Activated naive CD8-positive, alpha-beta T cell (primary cell): ENCODE measurements at regions not wholly inside any gene's neighbourhood (a gene's known extent, or its start where the extent isn't known, plus 50 kb on each side); places are given as distances from the start of the nearest gene placed in this dataset.

ENCODE experiments used
- H3K27ac Mint-ChIP-seq: one replicate; pipeline ENCODE4 v1.8.0; 2021; ENCODE audit warnings: mixed read lengths
- H3K27me3 Mint-ChIP-seq: one replicate; pipeline ENCODE4 v1.8.0; 2021; ENCODE audit warnings: mixed read lengths
- H3K36me3 Mint-ChIP-seq: one replicate; pipeline ENCODE4 v1.8.0; 2021; ENCODE audit warnings: mixed read lengths
- H3K4me1 Mint-ChIP-seq: one replicate; pipeline ENCODE4 v1.8.0; 2021; ENCODE audit warnings: low read depth, mixed read lengths
- H3K4me3 Mint-ChIP-seq: one replicate; pipeline ENCODE4 v1.8.0; 2021; ENCODE audit warnings: mild to moderate bottlenecking, mixed read lengths
- H3K9me3 Mint-ChIP-seq: one replicate; pipeline ENCODE4 v1.8.0; 2021; ENCODE audit warnings: low read depth, mixed read lengths

- Mint-ChIP-seq H3K36me3 (no peaks in the 10 kb centered on the region), H3K4me1 (no peaks in the 10 kb centered on the region), H3K27ac (no peak overlapping the region), H3K27me3 (no peaks in the 10 kb centered on the region), H3K9me3 (no peaks in the 10 kb centered on the region), H3K4me3 (no peak overlapping the region)
Measured at GRCh38 chr21:25039461-25040380, 567.6 kb downstream of the MRPL39 start.

DNA sequence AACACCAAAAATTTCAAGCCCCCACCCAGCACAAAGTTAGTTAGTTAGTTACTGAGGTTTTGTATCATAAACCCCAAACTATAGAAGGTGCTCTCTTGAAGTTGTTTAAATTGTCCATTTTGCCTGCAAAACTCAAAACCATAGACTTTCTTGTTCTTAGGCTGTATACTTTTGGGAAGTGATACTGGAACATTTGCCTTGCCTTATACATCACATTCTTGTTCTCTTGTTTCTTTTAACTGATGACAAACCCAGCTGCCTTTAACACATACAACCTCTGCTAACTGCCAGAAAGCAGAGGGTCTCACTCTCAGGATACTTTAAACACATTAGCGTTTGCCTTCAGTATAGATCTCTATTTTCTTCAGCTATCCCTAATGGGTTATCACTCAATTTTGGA is 570.5 kb downstream of the MRPL39 start:
- Mint-ChIP-seq H3K27me3 (no peaks in the 10 kb centered on the region), H3K4me1 (no peaks in the 10 kb centered on the region), H3K9me3 (no peaks in the 10 kb centered on the region), H3K27ac (no peak overlapping the region), H3K36me3 (no peaks in the 10 kb centered on the region), H3K4me3 (no peak overlapping the region)

GRCh38 chr21:25031750-25032149 is 575.5 kb downstream of the MRPL39 start:
- Mint-ChIP-seq H3K27ac (no peak overlapping the region), H3K27me3 (no peaks in the 10 kb centered on the region), H3K4me3 (no peak overlapping the region), H3K36me3 (no peaks in the 10 kb centered on the region), H3K9me3 (no peaks in the 10 kb centered on the region), H3K4me1 (no peaks in the 10 kb centered on the region)

DNA sequence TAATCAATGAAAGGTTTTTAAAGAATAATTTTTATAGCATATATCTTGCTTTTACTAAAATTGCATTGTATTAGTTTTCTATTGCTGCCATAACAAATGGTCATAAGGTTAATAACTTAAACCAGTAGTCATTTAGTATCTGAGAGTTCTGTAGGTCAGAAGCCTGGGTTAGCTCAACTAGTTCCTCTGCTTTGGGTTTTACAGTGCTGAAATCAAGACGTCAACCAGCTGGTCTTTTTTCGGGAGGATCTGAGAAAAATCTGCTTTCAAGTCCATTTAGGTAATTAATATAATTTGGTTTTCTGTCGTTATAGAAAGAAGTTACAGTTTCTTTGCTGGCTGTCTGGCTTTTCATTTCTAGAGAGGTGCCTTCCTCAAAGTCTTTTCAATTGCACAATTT is 577.7 kb downstream of the MRPL39 start:
- no peaks in the 10 kb centered on the region for H3K4me1 Mint-ChIP-seq

DNA sequence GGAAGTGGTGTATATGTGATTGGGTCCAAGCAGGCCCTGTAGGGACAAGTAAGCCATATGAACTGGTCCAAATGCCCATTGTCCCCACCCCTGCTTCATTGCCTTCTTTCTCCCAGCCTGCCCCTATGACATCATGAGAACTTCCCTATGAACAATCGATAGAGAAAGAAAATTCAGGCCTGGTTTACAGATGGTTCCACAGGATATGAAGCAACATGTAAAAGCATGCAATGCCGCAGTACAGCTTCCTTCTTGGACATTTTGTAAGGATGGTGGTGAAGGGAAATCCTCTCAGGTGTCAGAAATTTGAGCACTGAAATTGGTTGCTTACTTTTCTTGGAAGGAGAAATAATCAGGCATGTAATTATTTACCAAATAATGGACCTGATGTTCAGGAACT is 581.7 kb downstream of the MRPL39 start:
- Mint-ChIP-seq H3K36me3 (no peaks in the 10 kb centered on the region), H3K4me3 (no peak overlapping the region), H3K9me3 (no peaks in the 10 kb centered on the region), H3K27ac (no peak overlapping the region), H3K4me1 (no peaks in the 10 kb centered on the region), H3K27me3 (no peaks in the 10 kb centered on the region)

More for the DNA sequence above, 577.7 kb downstream of the MRPL39 start:
- Mint-ChIP-seq H3K27ac (no peak overlapping the region), H3K9me3 (no peaks in the 10 kb centered on the region), H3K36me3 (no peaks in the 10 kb centered on the region), H3K4me3 (no peak overlapping the region), H3K27me3 (no peaks in the 10 kb centered on the region)

GRCh38 chr21:25024639-25025038 is 582.6 kb downstream of the MRPL39 start:
- H3K4me3 Mint-ChIP-seq: no peak overlapping the region
- H3K9me3 Mint-ChIP-seq: no peaks in the 10 kb centered on the region
- H3K27me3 Mint-ChIP-seq: no peaks in the 10 kb centered on the region
- no peaks in the 10 kb centered on the region for H3K36me3 Mint-ChIP-seq
- no peak overlapping the region for H3K27ac Mint-ChIP-seq
- no peaks in the 10 kb centered on the region for H3K4me1 Mint-ChIP-seq

GRCh38 chr21:25005388-25005787 is 601.9 kb downstream of the MRPL39 start:
- Mint-ChIP-seq H3K9me3 (no peaks in the 10 kb centered on the region), H3K27me3 (no peaks in the 10 kb centered on the region), H3K27ac (no peak overlapping the region), H3K36me3 (no peaks in the 10 kb centered on the region), H3K4me1 (no peaks in the 10 kb centered on the region), H3K4me3 (no peak overlapping the region)

DNA sequence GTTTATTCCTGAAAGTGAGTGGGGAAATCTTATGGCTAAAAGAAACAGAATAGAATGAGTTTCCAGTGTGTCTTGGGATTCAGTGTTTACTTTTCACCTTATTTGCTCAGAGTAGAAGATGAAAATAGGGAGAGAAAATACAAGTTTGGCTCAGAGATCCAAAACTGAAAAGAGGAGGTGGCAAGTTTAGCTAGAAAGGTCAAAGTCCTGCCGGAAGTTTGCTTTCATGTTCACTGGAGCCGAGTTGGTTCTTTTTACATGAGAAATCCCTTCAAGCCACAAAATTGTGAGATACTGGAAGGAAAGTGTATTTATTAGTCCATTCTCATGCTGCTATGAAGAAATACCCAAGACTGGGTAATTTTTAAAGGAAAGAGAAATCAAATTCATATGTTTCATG is 604.6 kb downstream of the MRPL39 start:
- Mint-ChIP-seq H3K27ac (no peak overlapping the region), H3K4me1 (no peaks in the 10 kb centered on the region), H3K36me3 (no peaks in the 10 kb centered on the region), H3K4me3 (no peak overlapping the region), H3K27me3 (no peaks in the 10 kb centered on the region), H3K9me3 (peaks cover 9% of the 10 kb centered on the region)

GRCh38 chr21:24995216-24995615 is 612.1 kb downstream of the MRPL39 start:
- Mint-ChIP-seq H3K27me3 (no peaks in the 10 kb centered on the region), H3K27ac (no peak overlapping the region), H3K36me3 (no peaks in the 10 kb centered on the region), H3K9me3 (peaks cover 9% of the 10 kb centered on the region), H3K4me3 (no peak overlapping the region), H3K4me1 (no peaks in the 10 kb centered on the region)

GRCh38 chr21:24994717-24995116 is 612.6 kb downstream of the MRPL39 start:
- no peak overlapping the region for H3K27ac Mint-ChIP-seq
- no peaks in the 10 kb centered on the region for H3K4me1 Mint-ChIP-seq
- H3K4me3 Mint-ChIP-seq: no peak overlapping the region
- H3K9me3 Mint-ChIP-seq: peaks cover 4% of the 10 kb centered on the region
- H3K27me3 Mint-ChIP-seq: no peaks in the 10 kb centered on the region
- no peaks in the 10 kb centered on the region for H3K36me3 Mint-ChIP-seq

DNA sequence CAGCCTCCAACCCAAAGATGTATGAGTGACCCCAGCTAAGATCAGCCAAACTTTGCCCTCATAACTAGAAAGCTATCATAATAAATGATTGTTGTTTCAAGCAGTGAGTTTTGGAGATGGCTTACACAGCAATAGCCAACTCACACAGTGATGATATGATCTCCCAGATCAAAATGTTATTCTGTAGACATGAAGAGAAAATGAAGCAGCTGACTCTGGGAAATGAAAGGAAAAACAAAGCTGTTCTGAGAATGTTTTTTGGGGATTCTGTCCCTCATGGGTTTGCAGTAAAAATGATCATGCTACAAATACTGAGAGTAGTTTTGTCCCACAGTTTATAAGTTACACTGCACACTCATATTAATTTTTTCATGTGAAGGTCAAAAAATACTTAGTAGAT is 617.8 kb downstream of the MRPL39 start:
- H3K27ac Mint-ChIP-seq: no peak overlapping the region
- no peaks in the 10 kb centered on the region for H3K27me3 Mint-ChIP-seq
- H3K36me3 Mint-ChIP-seq: no peaks in the 10 kb centered on the region
- no peaks in the 10 kb centered on the region for H3K4me1 Mint-ChIP-seq
- no peaks in the 10 kb centered on the region for H3K9me3 Mint-ChIP-seq
- no peak overlapping the region for H3K4me3 Mint-ChIP-seq

- Mint-ChIP-seq H3K27me3 (no peaks in the 10 kb centered on the region), H3K9me3 (no peaks in the 10 kb centered on the region), H3K4me1 (no peaks in the 10 kb centered on the region), H3K4me3 (no peak overlapping the region), H3K27ac (no peak overlapping the region), H3K36me3 (no peaks in the 10 kb centered on the region)
Measured at GRCh38 chr21:24988941-24989340, 618.3 kb downstream of the MRPL39 start.

DNA sequence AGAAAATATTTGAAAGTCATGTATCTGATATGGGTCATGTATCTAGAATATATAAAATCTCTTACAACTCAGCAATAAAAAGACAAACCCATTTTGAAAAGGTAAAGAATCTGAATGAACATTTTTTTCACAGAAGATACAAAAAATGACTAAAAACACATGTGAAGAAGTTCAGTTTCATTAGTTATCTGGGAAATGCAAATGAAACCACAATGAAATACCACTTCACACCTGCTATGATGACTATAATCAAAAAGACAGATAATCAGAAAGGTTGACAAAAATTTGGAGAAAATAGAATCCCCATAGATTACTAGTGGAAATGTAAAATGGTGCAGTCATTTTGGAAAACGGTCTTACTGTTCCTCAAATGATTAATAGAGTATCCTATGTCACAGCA is 631.0 kb downstream of the MRPL39 start:
- H3K9me3 Mint-ChIP-seq: peaks cover 29% of the 10 kb centered on the region
- no peak overlapping the region for H3K27ac Mint-ChIP-seq
- no peaks in the 10 kb centered on the region for H3K36me3 Mint-ChIP-seq
- H3K4me3 Mint-ChIP-seq: no peak overlapping the region
- no peaks in the 10 kb centered on the region for H3K4me1 Mint-ChIP-seq
- no peaks in the 10 kb centered on the region for H3K27me3 Mint-ChIP-seq

- no peak overlapping the region for H3K27ac Mint-ChIP-seq
- no peaks in the 10 kb centered on the region for H3K36me3 Mint-ChIP-seq
- H3K9me3 Mint-ChIP-seq: peaks cover 19% of the 10 kb centered on the region
- H3K27me3 Mint-ChIP-seq: no peaks in the 10 kb centered on the region
- H3K4me3 Mint-ChIP-seq: no peak overlapping the region
- no peaks in the 10 kb centered on the region for H3K4me1 Mint-ChIP-seq
Measured at GRCh38 chr21:24969068-24969467, 638.2 kb downstream of the MRPL39 start.

GRCh38 chr21:24955275-24955961 is 651.9 kb downstream of the MRPL39 start:
- H3K9me3 Mint-ChIP-seq: peaks cover 5% of the 10 kb centered on the region

More at GRCh38 chr21:24955275-24955961, 651.9 kb downstream of the MRPL39 start:
- no peaks in the 10 kb centered on the region for H3K4me1 Mint-ChIP-seq
- H3K27me3 Mint-ChIP-seq: no peaks in the 10 kb centered on the region
- H3K36me3 Mint-ChIP-seq: no peaks in the 10 kb centered on the region
- no peak overlapping the region for H3K4me3 Mint-ChIP-seq
- no peak overlapping the region for H3K27ac Mint-ChIP-seq
